MCF 10A (cell line): ENCODE measurements at regions not wholly inside any gene's neighbourhood (a gene's known extent, or its start where the extent isn't known, plus 50 kb on each side); places are given as distances from the start of the nearest gene placed in this dataset.

Experiments used
- BruUV-seq: library from RNA; stranded (reverse); fragments of 400-500 nt; replicated peaks from 2 replicates; lab custom pipeline; 2021; lab: Mats Ljungman, UMichigan
- CTCF ChIA-PET: fragments of 300-600 bp; sonication (Branson Sonifier 250); formaldehyde crosslinking; extraction: SDS; loops from one replicate; lab custom pipeline; 2021; ENCODE audit warnings: antibody characterized with exemption, inconsistent platforms; lab: Yijun Ruan, JAX
- POLR2A ChIA-PET: fragments of 300-600, 350-650 bp; sonication (Branson Sonifier 250); formaldehyde crosslinking; extraction: SDS; loops from one replicate; lab custom pipeline; 2020; ENCODE audit warnings: antibody characterized with exemption, inconsistent platforms; lab: Yijun Ruan, JAX
- DNase-seq: peaks from one replicate; pipeline ENCODE4 v3.0.0-alpha.2; 2018; ENCODE audit not compliant: unreplicated experiment
- H3K27ac Mint-ChIP-seq: one replicate; pipeline ENCODE4 v1.8.0; 2022; ENCODE audit warnings: mild to moderate bottlenecking, low read depth, mixed read lengths; ENCODE audit not compliant: unreplicated experiment
- H3K27me3 Mint-ChIP-seq: one replicate; pipeline ENCODE4 v1.8.0; 2022; ENCODE audit warnings: mixed read lengths; ENCODE audit not compliant: insufficient read depth, unreplicated experiment
- H3K36me3 Mint-ChIP-seq: one replicate; pipeline ENCODE4 v1.8.0; 2022; ENCODE audit warnings: mild to moderate bottlenecking, moderate library complexity, mixed read lengths; ENCODE audit not compliant: insufficient read depth, unreplicated experiment
- H3K4me1 Mint-ChIP-seq: one replicate; pipeline ENCODE4 v1.8.0; 2022; ENCODE audit warnings: mixed read lengths; ENCODE audit not compliant: insufficient read depth, unreplicated experiment
- H3K4me3 Mint-ChIP-seq: one replicate; pipeline ENCODE4 v1.8.0; 2022; ENCODE audit warnings: mild to moderate bottlenecking, moderate library complexity, mixed read lengths; ENCODE audit not compliant: unreplicated experiment
- H3K9me3 Mint-ChIP-seq: one replicate; pipeline ENCODE4 v1.8.0; 2022; ENCODE audit warnings: mixed read lengths; ENCODE audit not compliant: unreplicated experiment
- CTCF ChIP-seq: fragments of 200-600 bp; IDR thresholded peaks from one replicate; pipeline ENCODE4 v1.8.0; 2022; ENCODE audit warnings: antibody characterized with exemption, mild to moderate bottlenecking; ENCODE audit not compliant: unreplicated experiment
- intact Hi-C: fragments of 100-400 bp; cut with micrococcal nuclease; formaldehyde crosslinking; loops from 2 replicates; pipeline ENCODE4 v1.14.1; 2022

GRCh38 chr2:8604262-8604661, 77.6 kb upstream of the ID2 start:
- no peaks in the 10 kb centered on the region for H3K9me3 Mint-ChIP-seq
- no peak overlapping the region for H3K4me3 Mint-ChIP-seq
- no peak overlapping the region for H3K27ac Mint-ChIP-seq
- no peak for TF ChIP-seq CTCF
- no peaks in the 10 kb centered on the region for H3K36me3 Mint-ChIP-seq
- intact Hi-C loops: no loop called here
- no peaks in the 10 kb centered on the region for H3K4me1 Mint-ChIP-seq
- H3K27me3 Mint-ChIP-seq: no peaks in the 10 kb centered on the region
- POLR2A ChIA-PET: no interaction called here
- peak; percentile 40 for DNase-seq
- CTCF ChIA-PET: interaction anchor here (1.0 kb wide), 1 partner anchor 14 kb away, joined by 3 read pairs; no protein-coding TSS in a partner anchor
- no TSS peak for BruUV-seq

GRCh38 chr2:8605351-8606065, 76.3 kb upstream of the ID2 start:
- Mint-ChIP-seq H3K4me1 (no peaks in the 10 kb centered on the region), H3K27ac (no peak overlapping the region), H3K9me3 (no peaks in the 10 kb centered on the region), H3K36me3 (no peaks in the 10 kb centered on the region), H3K27me3 (no peaks in the 10 kb centered on the region), H3K4me3 (no peak overlapping the region)
- no peak for TF ChIP-seq CTCF
- CTCF ChIA-PET: interaction anchor here (0.7 to 0.9 kb wide), 3 partner anchors 152 to 469 kb away, joined by 3 to 4 read pairs (median 3); no protein-coding TSS in a partner anchor
- POLR2A ChIA-PET: interaction anchor here (0.5 to 0.8 kb wide), 4 partner anchors 76 to 933 kb away, joined by 3 to 5 read pairs (median 3); partner anchors contain the start of gene ID2
- BruUV-seq: no TSS peak
- intact Hi-C loops: no loop called here
- peak; percentile 32 for DNase-seq

GRCh38 chr2:8606226-8606625, 75.6 kb upstream of the ID2 start:
- H3K9me3 Mint-ChIP-seq: no peaks in the 10 kb centered on the region
- intact Hi-C loops: no loop called here
- H3K4me3 Mint-ChIP-seq: no peak overlapping the region
- H3K27me3 Mint-ChIP-seq: no peaks in the 10 kb centered on the region
- no peaks in the 10 kb centered on the region for H3K4me1 Mint-ChIP-seq
- no peak overlapping the region for H3K27ac Mint-ChIP-seq
- POLR2A ChIA-PET: interaction anchor here (0.5 kb wide), 1 partner anchor 533 kb away, joined by 3 read pairs; no protein-coding TSS in a partner anchor
- CTCF ChIA-PET: interaction anchor here (0.9 kb wide), 1 partner anchor 470 kb away, joined by 4 read pairs; no protein-coding TSS in a partner anchor
- H3K36me3 Mint-ChIP-seq: no peaks in the 10 kb centered on the region
- no peak for TF ChIP-seq CTCF
- DNase-seq: no peak
- BruUV-seq: no TSS peak

- ChIA-PET POLR2A (no interaction called here), CTCF (interaction anchor here (0.7 kb wide), 1 partner anchor 1470 kb away, joined by 5 read pairs; no protein-coding TSS in a partner anchor)
- intact Hi-C loops: no loop called here
- no peak for TF ChIP-seq CTCF
- Mint-ChIP-seq H3K27me3 (no peaks in the 10 kb centered on the region), H3K4me1 (no peaks in the 10 kb centered on the region), H3K27ac (no peak overlapping the region), H3K4me3 (no peak overlapping the region), H3K9me3 (no peaks in the 10 kb centered on the region), H3K36me3 (no peaks in the 10 kb centered on the region)
- DNase-seq: no peak
- BruUV-seq: no TSS peak
These were observed 75.0 kb upstream of the ID2 start for GRCh38 chr2:8606649-8607550.
